Activated CD4-positive, alpha-beta T cell treated with anti-CD3 and anti-CD28 coated beads, Interleukin-2, Interleukin-4, amounts not matched to agents 100 ng/mL and 50 ng/mL, durations not matched to agents 16 hours and 8 hours (primary cell): ENCODE measurements at regions not wholly inside any gene's neighbourhood (a gene's known extent, or its start where the extent isn't known, plus 50 kb on each side); places are given as distances from the start of the nearest gene placed in this dataset.
"Not testable (repeated sequence)": the region's sequence is repeated elsewhere in the genome, so short reads cannot be mapped to it uniquely, and the experiment has no call there.

Experiments
- DNase-seq: peaks from one replicate; pipeline ENCODE4 v3.0.0-alpha.2; 2020; ENCODE audit warnings: low spot score

GRCh38 chr10:33703501-33704213 lies 369.2 kb upstream of the NRP1 start:
- no peak for DNase-seq

DNA sequence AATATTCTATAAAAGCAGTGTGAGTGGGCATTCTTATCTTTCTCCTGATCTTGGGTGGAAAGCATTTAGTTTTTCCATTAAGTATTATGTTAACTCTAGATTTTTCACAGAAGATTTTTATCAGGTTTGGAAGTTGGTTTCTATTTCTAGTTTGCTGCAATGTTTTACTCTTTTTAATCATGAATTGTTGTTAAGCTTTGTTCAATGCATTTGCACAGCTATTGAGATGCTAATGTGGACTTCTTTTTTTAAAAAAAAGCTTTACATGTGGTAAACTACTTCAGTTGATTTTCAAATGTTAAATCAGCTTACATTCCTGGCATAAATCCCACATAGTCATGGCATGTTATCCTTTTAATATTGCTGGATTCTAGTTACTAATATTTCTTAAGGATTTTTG lies 363.6 kb upstream of the NRP1 start:
- no peak for DNase-seq

- no peak for DNase-seq
These were observed 362.5 kb upstream of the NRP1 start for GRCh38 chr10:33697016-33697415.

- no peak for DNase-seq
These were observed 361.1 kb upstream of the NRP1 start for GRCh38 chr10:33695536-33695935.

GRCh38 chr10:33690536-33690935 lies 356.1 kb upstream of the NRP1 start:
- not testable (repeated sequence) for DNase-seq

- DNase-seq = no peak
These were observed 354.0 kb upstream of the NRP1 start for GRCh38 chr10:33688506-33688905.

DNA sequence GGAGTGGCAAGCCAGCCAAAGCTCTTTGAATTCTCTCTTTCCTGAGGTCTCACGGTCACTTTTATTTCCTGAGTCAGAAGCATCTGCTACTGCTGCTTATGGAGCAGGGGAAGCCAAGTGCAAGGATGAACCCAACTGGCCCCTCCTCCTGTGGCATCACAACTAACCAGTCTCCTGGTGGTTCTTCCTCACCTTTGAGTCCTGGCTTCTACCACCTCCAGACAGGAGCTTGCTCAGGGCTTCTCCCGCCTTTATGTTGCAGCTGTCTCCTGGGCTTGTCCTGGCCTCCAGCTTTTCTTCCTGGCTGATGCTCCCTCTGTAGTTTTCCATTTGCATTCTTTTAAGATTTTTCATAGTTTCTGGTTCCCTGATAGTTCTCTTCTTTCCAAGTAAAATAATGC lies 349.7 kb upstream of the NRP1 start:
- DNase-seq = no peak

GRCh38 chr10:33681595-33681994 lies 347.1 kb upstream of the NRP1 start:
- DNase-seq = no peak

DNA sequence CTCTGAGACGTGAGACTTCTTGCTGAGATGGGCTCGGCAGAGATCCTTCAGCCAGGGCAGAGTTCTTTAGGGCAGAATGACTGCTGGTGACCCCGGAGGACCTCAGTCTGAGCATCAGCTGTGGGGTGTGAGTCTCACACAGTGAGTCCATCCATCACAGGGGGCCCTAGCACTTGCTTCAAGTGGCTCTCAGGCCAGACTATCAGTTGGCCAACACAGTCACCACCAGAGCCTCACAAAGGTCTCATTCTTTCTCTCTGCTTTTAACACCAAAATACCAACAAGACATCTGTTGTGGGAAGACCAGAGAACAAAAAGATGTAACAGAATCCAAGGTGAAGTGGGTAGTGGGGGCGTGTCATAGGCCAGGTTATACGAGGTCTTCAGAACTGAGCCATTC lies 345.6 kb upstream of the NRP1 start:
- no peak for DNase-seq

DNA sequence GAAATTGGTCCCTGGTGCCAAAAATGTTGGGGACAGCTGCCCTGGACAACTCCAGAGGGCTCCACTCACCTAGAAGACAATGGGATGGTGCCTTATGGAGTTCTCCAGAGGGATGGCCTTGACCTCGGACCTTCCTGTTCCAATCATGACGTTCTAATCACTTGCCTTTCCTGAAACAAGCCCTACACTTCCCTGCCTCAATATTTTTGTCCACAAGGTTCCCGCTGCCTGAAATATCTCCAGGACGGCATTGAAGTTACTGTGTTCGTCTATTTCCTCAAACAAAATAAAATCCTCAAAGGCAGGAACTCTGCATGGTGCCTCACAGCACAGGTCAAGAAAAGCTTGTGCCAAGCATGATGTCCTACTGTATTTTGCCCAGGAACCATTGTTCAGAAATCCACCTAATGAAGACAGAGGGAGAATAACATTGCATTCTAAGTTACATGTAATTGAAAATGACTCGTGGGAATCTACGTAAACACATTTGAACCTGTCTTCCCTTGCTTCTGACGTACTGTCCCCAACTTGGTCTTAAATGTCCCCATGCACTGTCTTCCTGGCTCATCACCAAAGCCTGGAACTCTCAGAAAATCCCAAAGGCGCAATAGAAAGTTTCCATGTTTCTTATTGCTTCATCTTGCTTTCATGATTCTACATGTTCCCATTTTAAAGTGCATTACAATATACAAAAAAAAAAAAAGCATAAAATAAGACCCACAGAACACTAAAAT lies 342.3 kb upstream of the NRP1 start:
- no peak for DNase-seq

DNA sequence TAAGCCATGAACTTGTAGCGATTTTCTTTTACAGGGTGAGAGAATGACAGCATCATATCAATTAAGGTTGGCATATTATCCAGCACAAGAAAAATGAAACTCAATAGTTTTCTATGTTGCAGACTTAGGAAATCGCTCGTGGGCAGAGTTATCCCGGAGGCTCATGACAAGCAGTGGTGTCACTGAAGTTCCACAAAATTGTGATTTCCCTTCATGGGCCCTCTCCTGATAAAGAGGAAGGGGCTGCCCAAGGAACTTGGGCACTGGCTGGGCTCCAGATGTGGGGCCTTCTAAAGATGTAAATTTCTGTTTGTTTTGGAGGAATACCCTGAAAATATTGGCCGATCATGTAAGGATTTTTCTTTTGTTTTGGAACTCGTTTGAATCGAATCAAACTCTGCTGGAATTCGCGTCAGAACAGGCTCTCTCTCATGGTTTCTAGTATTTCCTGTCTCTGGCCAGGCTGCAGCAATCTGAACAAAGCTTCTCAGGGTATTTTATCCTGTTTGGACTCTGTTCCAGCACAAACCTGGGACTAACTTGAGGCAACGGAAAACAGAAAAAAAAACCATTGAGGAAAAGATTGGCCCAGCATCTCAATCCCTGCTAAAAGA lies 340.6 kb upstream of the NRP1 start:
- DNase-seq = no peak

GRCh38 chr10:33674491-33674890 lies 340.0 kb upstream of the NRP1 start:
- no peak for DNase-seq

GRCh38 chr10:33673839-33674415 lies 339.5 kb upstream of the NRP1 start:
- no peak for DNase-seq

DNA sequence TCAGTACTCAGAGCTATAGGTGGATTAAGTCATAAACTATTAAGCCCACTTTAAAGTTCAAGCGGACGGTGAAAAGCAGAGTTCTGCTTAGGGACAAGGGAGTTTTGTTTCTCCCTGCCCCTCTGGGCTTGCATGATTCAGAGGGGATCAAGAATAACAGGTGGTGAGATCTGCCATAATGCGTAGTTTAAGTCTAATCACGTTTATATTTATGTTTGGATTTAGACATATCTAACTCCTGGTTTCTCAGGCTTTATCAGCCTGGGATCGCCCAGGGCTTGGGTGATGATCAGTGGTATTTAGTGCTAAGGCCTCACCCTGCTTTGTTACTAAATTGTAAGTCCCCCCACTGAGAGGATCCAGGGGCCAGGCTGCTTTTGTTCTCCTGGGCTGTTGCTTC lies 335.4 kb upstream of the NRP1 start:
- DNase-seq = no peak

DNA sequence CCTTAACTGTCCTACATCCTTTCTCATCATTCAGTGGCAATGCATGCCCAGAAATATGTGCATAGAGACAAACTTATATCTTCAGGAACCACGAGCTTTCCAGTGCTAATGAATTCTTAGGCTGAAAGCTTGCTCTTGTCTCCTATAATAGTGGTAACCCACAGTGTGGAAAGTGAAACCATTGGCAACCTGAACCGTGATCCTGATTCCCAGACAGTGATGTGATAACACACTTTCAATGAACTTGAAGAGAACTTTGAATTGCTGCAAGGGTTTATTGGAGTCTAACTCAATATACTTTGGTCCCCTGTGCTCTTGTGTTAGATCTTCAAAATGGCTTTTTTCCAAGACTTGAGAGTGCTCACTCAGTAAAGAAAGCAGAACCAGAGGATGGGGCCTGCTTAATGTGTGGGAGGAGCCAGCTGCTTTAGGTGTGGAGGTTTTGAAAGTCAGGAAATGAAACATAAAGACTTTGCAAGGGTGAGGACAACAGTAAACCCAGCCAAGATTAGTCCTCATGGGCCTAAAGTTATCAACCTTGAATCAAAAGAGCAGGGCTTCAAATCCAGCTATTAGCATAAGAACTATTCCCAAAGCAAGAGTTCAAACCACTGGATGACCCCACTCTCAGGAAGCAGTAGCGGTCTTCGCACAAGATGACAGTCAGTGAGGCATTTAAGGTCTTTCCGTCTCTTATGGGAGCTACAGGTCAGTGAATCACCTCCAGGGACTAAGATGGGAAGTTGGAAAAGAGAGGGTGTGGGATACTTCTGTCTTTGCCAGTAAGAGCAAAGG lies 332.4 kb upstream of the NRP1 start:
- no peak for DNase-seq

- DNase-seq = no peak
These were observed 331.0 kb upstream of the NRP1 start for GRCh38 chr10:33665501-33665900.

GRCh38 chr10:33664070-33664469 lies 329.6 kb upstream of the NRP1 start:
- no peak for DNase-seq

DNA sequence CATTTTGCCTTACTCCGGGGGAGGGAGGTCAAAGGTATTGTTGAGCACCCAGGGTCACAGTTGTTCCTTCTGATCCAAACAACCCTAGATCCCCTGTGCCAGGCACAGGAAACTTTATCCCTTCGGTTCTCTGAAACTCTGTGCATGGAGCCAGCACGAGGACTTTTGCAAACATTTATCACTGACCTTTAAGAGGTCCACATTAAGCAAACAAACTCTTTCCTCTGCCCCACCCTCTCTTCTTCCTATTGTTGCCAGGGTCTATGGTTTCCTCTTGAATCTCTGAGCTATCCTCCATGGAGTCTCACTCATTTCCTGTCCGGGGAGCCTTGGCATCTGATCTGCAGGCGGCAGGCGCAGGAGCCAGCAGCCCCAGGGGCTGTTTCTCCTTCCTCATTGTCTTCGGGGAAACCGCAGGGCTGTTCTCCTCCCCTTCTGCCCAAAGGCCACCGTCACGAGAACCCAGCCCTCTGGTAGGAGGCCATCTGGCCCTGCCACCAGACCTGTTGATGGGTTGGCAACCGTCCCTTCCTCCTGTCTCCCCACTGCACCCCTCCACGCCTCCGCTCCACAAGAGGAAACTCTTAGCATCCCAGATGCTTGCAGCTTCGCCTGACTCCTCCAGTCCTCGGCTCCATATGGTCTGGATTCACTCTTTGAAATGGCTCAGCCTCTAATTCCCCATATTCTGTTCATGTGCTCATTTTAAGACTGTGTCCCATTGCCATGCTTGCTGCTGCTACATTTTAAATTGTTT lies 327.3 kb upstream of the NRP1 start:
- DNase-seq = no peak

DNA sequence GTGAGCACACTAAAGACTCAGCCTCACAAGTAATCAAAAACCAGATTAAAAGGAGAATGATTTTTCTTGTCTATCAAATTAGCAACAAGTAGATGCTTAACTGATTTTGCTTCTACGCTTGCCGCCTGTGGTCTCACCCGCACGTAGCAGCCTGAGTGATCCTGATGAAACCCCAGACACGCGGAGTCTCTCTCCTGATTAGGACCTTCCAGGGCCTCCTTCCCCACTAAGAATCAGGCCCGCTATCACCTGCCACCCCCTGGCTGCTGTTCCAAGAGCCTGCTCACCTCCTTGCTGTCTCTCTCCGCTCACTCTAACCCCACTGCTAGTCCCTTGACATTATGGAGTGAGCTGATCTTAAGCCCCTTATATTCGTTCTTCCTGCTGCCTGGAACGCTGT lies 325.9 kb upstream of the NRP1 start:
- DNase-seq = no peak

DNA sequence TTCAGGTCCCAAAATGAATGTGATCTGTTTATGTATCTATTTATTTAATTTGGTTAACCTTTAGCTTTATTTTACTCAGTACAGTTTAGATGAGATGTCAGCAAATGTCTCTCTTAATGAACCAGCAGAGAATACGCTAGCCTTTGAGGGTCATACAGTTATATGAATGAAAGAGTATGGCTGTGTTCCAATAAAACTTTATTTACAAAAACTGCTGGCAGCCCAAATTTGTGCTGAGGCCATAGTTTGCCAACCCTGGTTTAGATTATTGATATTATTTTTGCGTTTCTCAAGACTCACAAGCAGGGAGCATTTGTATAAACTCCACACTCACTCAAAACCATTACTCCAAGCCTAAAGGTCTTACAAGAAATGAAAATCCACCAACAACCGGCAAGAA lies 323.4 kb upstream of the NRP1 start:
- no peak for DNase-seq

- no peak for DNase-seq
These were observed 322.9 kb upstream of the NRP1 start for GRCh38 chr10:33657154-33657908.
